CD14-positive monocyte (primary cell): ENCODE measurements at regions not wholly inside any gene's neighbourhood (a gene's known extent, or its start where the extent isn't known, plus 50 kb on each side); places are given as distances from the start of the nearest gene placed in this dataset.

Source experiments
- DNase-seq, 3 donors: peaks; one replicate each; pipeline ENCODE4 v3.0.0-alpha.2; 2011 to 2022
- H2AFZ ChIP-seq: 2 replicates; pipeline ENCODE4 v1.6.0; 2012; ENCODE audit warnings: mild to moderate bottlenecking, low read depth, low read length, inconsistent platforms; ENCODE audit not compliant: insufficient read depth, poor library complexity, severe bottlenecking
- H3K27ac ChIP-seq, 2 donors: 1 replicate in 1 of 2; 2 replicates in 1 of 2; pipeline ENCODE4 v1.5.1; 2012 to 2013; ENCODE audit warnings: low read length in 2 of 2, control low read depth in 1 of 2, inconsistent platforms in 1 of 2, low read depth in 1 of 2, mild to moderate bottlenecking in 1 of 2
- H3K27me3 ChIP-seq, 2 donors: one replicate each; pipeline versions ENCODE4 v1.6.0 to v1.6.1; 2011 to 2013; ENCODE audit warnings: low read length in 2 of 2; ENCODE audit not compliant: control insufficient read depth in 2 of 2, insufficient read depth in 2 of 2
- H3K36me3 ChIP-seq, 2 donors: replicated peaks in 1 of 2; 1 replicate in 1 of 2; 2 replicates in 1 of 2; pipeline versions ENCODE4 v1.5.1 to v1.6.1; 2012 to 2013; ENCODE audit warnings: low read length in 2 of 2, control low read depth in 1 of 2, inconsistent platforms in 1 of 2, mild to moderate bottlenecking in 1 of 2; ENCODE audit not compliant: insufficient read depth in 2 of 2, control insufficient read depth in 1 of 2
- H3K4me1 ChIP-seq, 2 donors: 1 replicate in 1 of 2; 2 replicates in 1 of 2; pipeline versions ENCODE4 v1.5.1 to v1.6.1; 2012 to 2013; ENCODE audit warnings: low read length in 2 of 2, control low read depth in 1 of 2, inconsistent platforms in 1 of 2, mild to moderate bottlenecking in 1 of 2, moderate library complexity in 1 of 2; ENCODE audit not compliant: insufficient read depth in 2 of 2, control insufficient read depth in 1 of 2
- H3K4me2 ChIP-seq: replicated peaks from 2 replicates; pipeline ENCODE3; 2012; ENCODE audit warnings: low read length, moderate library complexity, mild to moderate bottlenecking; ENCODE audit not compliant: poor library complexity, severe bottlenecking; ENCODE audit errors: extremely low read depth
- H3K4me3 ChIP-seq, 3 experiments: fragments of 200-600 bp in 1 of 3; sonication (generic) in 1 of 3; replicated peaks in 1 of 3; 1 replicate in 2 of 3; 2 replicates in 1 of 3; pipeline ENCODE4 v1.5.1; 2011 to 2013; ENCODE audit warnings: low read length in 3 of 3, mild to moderate bottlenecking in 3 of 3, control low read depth in 2 of 3, low read depth in 2 of 3, inconsistent platforms in 1 of 3, moderate library complexity in 1 of 3
- H3K79me2 ChIP-seq: 2 replicates; pipeline ENCODE4 v1.6.0; 2012; ENCODE audit warnings: mild to moderate bottlenecking, control low read depth, inconsistent platforms, low read length, moderate library complexity; ENCODE audit not compliant: insufficient read depth
- H3K9ac ChIP-seq: 2 replicates; pipeline ENCODE4 v1.6.0; 2017; ENCODE audit warnings: low read length, mild to moderate bottlenecking; ENCODE audit not compliant: insufficient read depth, poor library complexity, severe bottlenecking
- H3K9me3 ChIP-seq, 2 donors: replicated peaks in 1 of 2; 1 replicate in 1 of 2; 2 replicates in 1 of 2; pipeline versions ENCODE4 v1.5.1 to v1.6.1; 2012 to 2013; ENCODE audit warnings: low read length in 2 of 2, control low read depth in 1 of 2; ENCODE audit not compliant: control insufficient read depth in 1 of 2, insufficient read depth in 1 of 2
- H4K20me1 ChIP-seq: 2 replicates; pipeline ENCODE4 v1.6.0; 2012; ENCODE audit warnings: mild to moderate bottlenecking, low read length, control low read depth, moderate library complexity; ENCODE audit not compliant: insufficient read depth
- H3K27ac Mint-ChIP-seq, 7 donors: one replicate each; pipeline ENCODE4 v1.8.0; 2020; ENCODE audit warnings: mild to moderate bottlenecking in 7 of 7, mixed read lengths in 7 of 7, moderate library complexity in 6 of 7, inconsistent platforms in 2 of 7
- H3K27me3 Mint-ChIP-seq, 3 donors: one replicate each; pipeline ENCODE4 v1.8.0; 2021 to 2022; ENCODE audit warnings: low read depth in 3 of 3, mild to moderate bottlenecking in 3 of 3, mixed read lengths in 3 of 3, moderate library complexity in 3 of 3, inconsistent platforms in 1 of 3
- H3K36me3 Mint-ChIP-seq, 2 donors: one replicate each; pipeline ENCODE4 v1.8.0; 2020; ENCODE audit warnings: mixed read lengths in 2 of 2, inconsistent platforms in 1 of 2, mild to moderate bottlenecking in 1 of 2
- H3K4me1 Mint-ChIP-seq: one replicate; pipeline ENCODE4 v1.8.0; 2020; ENCODE audit warnings: mild to moderate bottlenecking, mixed read lengths
- H3K4me3 Mint-ChIP-seq, 2 donors: one replicate each; pipeline ENCODE4 v1.8.0; 2020; ENCODE audit warnings: mild to moderate bottlenecking in 2 of 2, mixed read lengths in 2 of 2, moderate library complexity in 1 of 2
- H3K9me3 Mint-ChIP-seq, 7 donors: one replicate each; pipeline ENCODE4 v1.8.0; 2020 to 2022; ENCODE audit warnings: mixed read lengths in 7 of 7, mild to moderate bottlenecking in 6 of 7, moderate library complexity in 6 of 7, inconsistent platforms in 2 of 7
- CTCF ChIP-seq: fragments of 200-600 bp; IDR thresholded peaks from one replicate; pipeline ENCODE4 v1.8.0; 2022; ENCODE audit warnings: antibody characterized with exemption, mild to moderate bottlenecking
- WGBS: methylation state at CpG from one replicate; pipeline ENCODE4 v1.1.5; 2013; ENCODE audit warnings: missing lambda C conversion rate; ENCODE audit not compliant: insufficient coverage; 5-methylcytosine and 5-hydroxymethylcytosine counted together
- intact Hi-C, 2 donors: fragments of 100-400 bp; cut with micrococcal nuclease; formaldehyde crosslinking; loops; one replicate each; pipeline versions ENCODE4 v1.15.0 to v1.15.1; 2023

GRCh38 chr1:191305370-191305769 is 827.7 kb upstream of the BRINP3 start:
- Mint-ChIP-seq H3K4me3 (no peak overlapping the region), H3K36me3 (no peaks in the 10 kb centered on the region), H3K4me1 (no peaks in the 10 kb centered on the region), H3K27me3 (no peaks in the 10 kb centered on the region), H3K27ac (no peak overlapping the region), H3K9me3 (peaks cover 6 to 25% (median 13%) of the 10 kb centered on the region in 7 donors)
- Histone ChIP-seq H3K9ac (no peak overlapping the region), H4K20me1 (no peaks in the 10 kb centered on the region), H3K4me2 (no peak overlapping the region), H3K79me2 (no peaks in the 10 kb centered on the region), H3K4me1 (no peaks in the 10 kb centered on the region), H3K9me3 (peaks cover 26 to 31% of the 10 kb centered on the region in 2 donors), H3K27me3 (no peaks in the 10 kb centered on the region), H2AFZ (no peak overlapping the region), H3K36me3 (no peaks in the 10 kb centered on the region), H3K27ac (no peak overlapping the region), H3K4me3 (no peak overlapping the region)
- DNase-seq: no peak
- intact Hi-C loops: no loop called here
- TF ChIP-seq CTCF: no peak
- no CpG with 5 or more reads among the region's 1 CpG for WGBS

- Histone ChIP-seq H3K4me1 (no peaks in the 10 kb centered on the region), H4K20me1 (no peaks in the 10 kb centered on the region), H3K27me3 (no peaks in the 10 kb centered on the region), H3K9ac (no peak overlapping the region), H3K4me3 (no peak overlapping the region), H3K27ac (no peak overlapping the region), H3K9me3 (peaks cover 26 to 31% of the 10 kb centered on the region in 2 donors), H3K36me3 (no peaks in the 10 kb centered on the region), H3K4me2 (no peak overlapping the region), H2AFZ (no peak overlapping the region), H3K79me2 (no peaks in the 10 kb centered on the region)
- no peaks in the 10 kb centered on the region for H3K4me1 Mint-ChIP-seq
- DNase-seq: no peak
- H3K9me3 Mint-ChIP-seq: peaks cover 5 to 25% (median 11%) of the 10 kb centered on the region in 7 donors
- no peak for TF ChIP-seq CTCF
- WGBS: 100% methylated on average over 3 of the region's 7 CpGs
- intact Hi-C loops: no loop called here
- H3K4me3 Mint-ChIP-seq: no peak overlapping the region
- no peak overlapping the region for H3K27ac Mint-ChIP-seq
- no peaks in the 10 kb centered on the region for H3K36me3 Mint-ChIP-seq
- H3K27me3 Mint-ChIP-seq: no peaks in the 10 kb centered on the region
Measured at GRCh38 chr1:191306916-191307315, 829.3 kb upstream of the BRINP3 start.
